22Rv1 (cell line): ENCODE measurements at regions not wholly inside any gene's neighbourhood (a gene's known extent, or its start where the extent isn't known, plus 50 kb on each side); places are given as distances from the start of the nearest gene placed in this dataset.

ENCODE experiments used
- H3K27ac ChIP-seq: fragments of 450-650 bp; 2 replicates; pipeline ENCODE4 v1.5.1; 2017
- ZFX ChIP-seq: fragments of 450-650 bp; IDR thresholded peaks from 2 replicates; pipeline ENCODE4 v1.6.1; 2017; ENCODE audit warnings: antibody characterized with exemption, borderline replicate concordance
- TF ChIP-seq, protein P1 (sequence below): fragments of 450-650 bp; IDR thresholded peaks from 2 replicates; pipeline ENCODE4 v1.5.1; 2017; ENCODE audit warnings: mild to moderate bottlenecking

DNA sequence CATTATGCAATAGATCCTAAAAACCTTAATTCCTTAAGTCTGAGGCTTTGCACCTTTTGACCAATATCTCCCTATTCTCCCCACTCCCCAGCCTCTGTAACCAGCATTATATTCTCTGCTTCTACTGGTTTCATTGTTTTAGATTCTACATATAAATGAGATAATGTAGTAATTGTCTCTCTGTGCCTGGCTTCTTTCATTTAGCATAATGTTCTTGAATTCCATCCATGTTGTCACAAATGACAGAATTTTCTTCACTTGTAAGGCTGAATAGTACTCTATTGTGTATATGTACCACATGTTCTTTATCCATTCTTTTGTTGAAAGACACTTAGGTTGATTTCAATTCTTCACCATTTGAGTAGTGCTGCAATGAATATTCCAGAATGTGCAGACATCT is 66.0 kb downstream of the MAGEC1 start:
- TF ChIP-seq, protein P1, sequence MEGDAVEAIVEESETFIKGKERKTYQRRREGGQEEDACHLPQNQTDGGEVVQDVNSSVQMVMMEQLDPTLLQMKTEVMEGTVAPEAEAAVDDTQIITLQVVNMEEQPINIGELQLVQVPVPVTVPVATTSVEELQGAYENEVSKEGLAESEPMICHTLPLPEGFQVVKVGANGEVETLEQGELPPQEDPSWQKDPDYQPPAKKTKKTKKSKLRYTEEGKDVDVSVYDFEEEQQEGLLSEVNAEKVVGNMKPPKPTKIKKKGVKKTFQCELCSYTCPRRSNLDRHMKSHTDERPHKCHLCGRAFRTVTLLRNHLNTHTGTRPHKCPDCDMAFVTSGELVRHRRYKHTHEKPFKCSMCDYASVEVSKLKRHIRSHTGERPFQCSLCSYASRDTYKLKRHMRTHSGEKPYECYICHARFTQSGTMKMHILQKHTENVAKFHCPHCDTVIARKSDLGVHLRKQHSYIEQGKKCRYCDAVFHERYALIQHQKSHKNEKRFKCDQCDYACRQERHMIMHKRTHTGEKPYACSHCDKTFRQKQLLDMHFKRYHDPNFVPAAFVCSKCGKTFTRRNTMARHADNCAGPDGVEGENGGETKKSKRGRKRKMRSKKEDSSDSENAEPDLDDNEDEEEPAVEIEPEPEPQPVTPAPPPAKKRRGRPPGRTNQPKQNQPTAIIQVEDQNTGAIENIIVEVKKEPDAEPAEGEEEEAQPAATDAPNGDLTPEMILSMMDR, result no peak
- no peak for TF ChIP-seq ZFX
- H3K27ac ChIP-seq, result no peak overlapping the region

DNA sequence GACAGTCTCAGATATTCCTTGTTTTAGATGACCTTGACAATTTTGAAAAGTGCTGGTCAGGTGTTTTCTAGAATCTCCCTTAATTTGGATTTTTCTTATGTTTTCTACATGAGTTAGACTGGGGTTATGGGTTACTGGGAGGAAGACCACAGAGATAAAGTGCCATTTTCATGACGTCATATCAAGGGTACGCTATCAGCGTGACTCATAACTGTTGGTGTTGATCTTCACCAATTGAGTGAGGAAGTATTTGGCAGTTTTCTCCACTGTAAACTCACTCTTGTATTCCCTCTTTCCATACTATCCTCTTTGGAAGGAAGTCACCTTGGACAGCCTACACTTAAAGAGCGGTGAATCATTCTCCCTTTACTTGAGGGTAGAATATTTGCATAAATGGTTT is 56.9 kb downstream of the MAGEC1 start:
- TF ChIP-seq, protein P1, result no peak
- no peak for TF ChIP-seq ZFX
- no peak overlapping the region for H3K27ac ChIP-seq
